Stimulated activated naive CD4-positive, alpha-beta T cell treated with Interleukin-2 at 50 U/mL for 16 hours (primary cell): ENCODE measurements at regions not wholly inside any gene's neighbourhood (a gene's known extent, or its start where the extent isn't known, plus 50 kb on each side); places are given as distances from the start of the nearest gene placed in this dataset.
"Not testable (repeated sequence)": the region's sequence is repeated elsewhere in the genome, so short reads cannot be mapped to it uniquely, and the experiment has no call there.

Experiments
- DNase-seq: peaks from one replicate; lab custom pipeline; 2025; lab: John Stamatoyannopoulos, UW

- DNase-seq: no peak
Measured at GRCh38 chr7:121620206-121620605, 224.1 kb upstream of the FAM3C start.

GRCh38 chr7:121618182-121618581 is 222.1 kb upstream of the FAM3C start:
- no peak for DNase-seq

- no peak for DNase-seq
Measured at GRCh38 chr7:121610243-121610642, 214.1 kb upstream of the FAM3C start.

GRCh38 chr7:121609208-121609607 is 213.1 kb upstream of the FAM3C start:
- no peak for DNase-seq

- no peak for DNase-seq
Measured at GRCh38 chr7:121608785-121609184, 212.7 kb upstream of the FAM3C start.

GRCh38 chr7:121608183-121608582 is 212.1 kb upstream of the FAM3C start:
- DNase-seq: not testable (repeated sequence)

- no peak for DNase-seq
Measured at GRCh38 chr7:121605317-121605680, 209.2 kb upstream of the FAM3C start.

- no peak for DNase-seq
Measured at GRCh38 chr7:121604627-121605316, 208.7 kb upstream of the FAM3C start.

- DNase-seq: no peak
Measured at GRCh38 chr7:121603886-121604285, 207.8 kb upstream of the FAM3C start.

GRCh38 chr7:121599887-121600286 is 203.8 kb upstream of the FAM3C start:
- no peak for DNase-seq

GRCh38 chr7:121595758-121596696 is 199.9 kb upstream of the FAM3C start:
- DNase-seq: no peak

- no peak for DNase-seq
Measured at GRCh38 chr7:121591926-121592325, 195.8 kb upstream of the FAM3C start.

- no peak for DNase-seq
Measured at GRCh38 chr7:121587435-121587834, 191.3 kb upstream of the FAM3C start.

- no peak for DNase-seq
Measured at GRCh38 chr7:121582258-121582657, 186.2 kb upstream of the FAM3C start.

GRCh38 chr7:121579639-121580038 is 183.5 kb upstream of the FAM3C start:
- no peak for DNase-seq

GRCh38 chr7:121578669-121579068 is 182.6 kb upstream of the FAM3C start:
- no peak for DNase-seq

- DNase-seq: no peak
Measured at GRCh38 chr7:121576148-121576917, 180.2 kb upstream of the FAM3C start.

GRCh38 chr7:121575194-121575765 is 179.2 kb upstream of the FAM3C start:
- DNase-seq: no peak

GRCh38 chr7:121574109-121574508 is 178.0 kb upstream of the FAM3C start:
- DNase-seq: no peak

GRCh38 chr7:121572615-121573014 is 176.5 kb upstream of the FAM3C start:
- DNase-seq: no peak

GRCh38 chr7:121570365-121570764 is 174.3 kb upstream of the FAM3C start:
- DNase-seq: no peak

GRCh38 chr7:121563177-121563576 is 167.1 kb upstream of the FAM3C start:
- DNase-seq: no peak
